ENCODE measurements at regions not wholly inside any gene's neighbourhood (a gene's known extent, or its start where the extent isn't known, plus 50 kb on each side); places are given as distances from the start of the nearest gene placed in this dataset.

GRCh38 chr4:24328310-24328709, 256.0 kb downstream of the DHX15 start:
- CTCF ChIA-PET (ENCODE audit: partially characterized antibody) = no interaction called here
- no peak overlapping the region for H2BK12ac ChIP-seq (ENCODE audit: low read depth, low read length)

More at GRCh38 chr4:24328310-24328709, 256.0 kb downstream of the DHX15 start:
- H3K27me3 ChIP-seq (replicated peaks in 1 of 4; ENCODE audit: control insufficient read depth in 3 of 4, extremely low read depth in 1 of 4, insufficient read depth in 3 of 4, low read length in 3 of 4) = no peaks in the 10 kb centered on the region
- 59% methylated on average over 1 of the region's 1 CpG; no CpG with 5 or more reads in 1 of the 2 experiments for WGBS, 2 experiments (ENCODE audit: extremely low coverage in 1 of 2, insufficient coverage in 1 of 2, insufficient read length in 1 of 2, insufficient replicate concordance in 2 of 2, low coverage in 1 of 2, low lambda C conversion rate in 2 of 2, missing lambda C conversion rate in 1 of 2)
- H3K79me2 ChIP-seq (ENCODE audit: control insufficient read depth in 1 of 2, insufficient read depth in 2 of 2, low read length in 2 of 2) = peaks cover 4 to 65% of the 10 kb centered on the region in 2 experiments
- peak overlapping the region; percentile 10 for H2BK120ac ChIP-seq (replicated peaks; ENCODE audit: low read depth, low read length)
- H4K91ac ChIP-seq (replicated peaks; ENCODE audit: insufficient read length, low read length) = peak overlapping the region; percentile 8
- peak overlapping the region; percentile 28 for H4K5ac ChIP-seq (ENCODE audit: insufficient read length, low read depth, low read length)
- H3K56ac ChIP-seq (replicated peaks; ENCODE audit: insufficient read length, low read depth, low read length) = peak overlapping the region; percentile 30
- H3K9ac ChIP-seq (replicated peaks in 1 of 4; ENCODE audit: extremely low read depth in 1 of 4, low read depth in 3 of 4, low read length in 3 of 4) = no peak overlapping the region
- no peak overlapping the region for H3K18ac ChIP-seq (ENCODE audit: extremely low read depth, low read length)
- 0 out of 2 replicates have a peak overlapping the region, but pooled peaks have one; percentile 31 for H2BK5ac ChIP-seq (ENCODE audit: low read depth, low read length)
- no peaks in the 10 kb centered on the region for H3K79me1 ChIP-seq (ENCODE audit: low read depth, low read length)
- H3K36me3 ChIP-seq (ENCODE audit: control insufficient read depth in 2 of 4, insufficient read depth in 4 of 4, low read length in 3 of 4) = peaks cover 7 to 64% (median 32%) of the 10 kb centered on the region in 4 experiments; a peak in 7 of 8 replicates
- peak overlapping the region; percentile 44 for H3K4ac ChIP-seq (replicated peaks; ENCODE audit: insufficient read length, low read depth, low read length)
- H3K23ac ChIP-seq (ENCODE audit: insufficient read length) = no peak overlapping the region
- TF ChIP-seq TEAD4 (IDR thresholded peaks at IDR 0.05; ENCODE audit: low read depth, low read length) (peak; percentile 53; the same call in 1 of the 2 replicates), HDAC2 (IDR thresholded peaks at IDR 0.05; ENCODE audit: borderline replicate concordance in 1 of 2, low read depth in 2 of 2, low read length in 2 of 2) (no peak)
- no peak overlapping the region for H3K14ac ChIP-seq (ENCODE audit: insufficient read length)
- no peak overlapping the region for H2AK5ac ChIP-seq (ENCODE audit: low read depth, low read length)
- POLR2A ChIA-PET (ENCODE audit: partially characterized antibody) = interaction anchor here (0.6 kb wide), 1 partner anchor 1073 kb away, joined by 3 read pairs; no protein-coding TSS in a partner anchor
- no peak overlapping the region for H2AFZ ChIP-seq (ENCODE audit: low read length)
- H3K27ac ChIP-seq (ENCODE audit: low read depth, low read length) = 0 out of 2 replicates have a peak overlapping the region, but pooled peaks have one; percentile 13
- H3K4me2 ChIP-seq (ENCODE audit: insufficient read depth in 1 of 2, low read depth in 2 of 2, low read length in 2 of 2) = peak overlapping the region; percentile 54 to 80; a peak in 3 of 4 replicates
- FAIRE-seq (no peak), DNase-seq (ENCODE audit: low read depth in 1 of 2, low spot score in 2 of 2) (no peak)
- H2BK15ac ChIP-seq (ENCODE audit: low read length) = no peak overlapping the region
- no peaks in the 10 kb centered on the region for H3K9me3 ChIP-seq (ENCODE audit: insufficient read depth in 2 of 2, low read depth in 1 of 2, low read length in 1 of 2)
- H3K23me2 ChIP-seq (ENCODE audit: low read depth, low read length) = no peaks in the 10 kb centered on the region; the same call in 1 of the 2 replicates
- no peak overlapping the region for H2BK20ac ChIP-seq (ENCODE audit: low read length)
- peak overlapping the region; percentile 1 to 45 (median 6); a peak in 4 of 8 replicates for H3K4me3 ChIP-seq (ENCODE audit: extremely low read depth in 1 of 4, insufficient read depth in 2 of 4, low read depth in 3 of 4, low read length in 4 of 4)
- peaks cover 4 to 23% (median 16%) of the 10 kb centered on the region in 4 experiments; a peak in 5 of 7 replicates for H3K4me1 ChIP-seq (replicated peaks in 1 of 4; ENCODE audit: control insufficient read depth in 3 of 4, insufficient read depth in 4 of 4, low read length in 3 of 4)
- H4K20me1 ChIP-seq (replicated peaks in 1 of 2; ENCODE audit: control insufficient read depth in 1 of 2, insufficient read depth in 2 of 2, low read length in 2 of 2) = peaks cover 5 to 12% of the 10 kb centered on the region in 2 experiments
- H4K8ac ChIP-seq (ENCODE audit: extremely low read depth, insufficient read depth, low read length) = no peak overlapping the region
